Spleen (tissue), 11 donors: ENCODE measurements at regions not wholly inside any gene's neighbourhood (a gene's known extent, or its start where the extent isn't known, plus 50 kb on each side); places are given as distances from the start of the nearest gene placed in this dataset.

Source experiments
- DNase-seq: peaks from one replicate; pipeline ENCODE4 v3.0.0-alpha.2; 2020
- H3K27ac ChIP-seq, 8 donors: fragments of 200-600 bp; sonication (generic) in 7 of 8; 1 replicate in 4 of 8; 2 replicates in 4 of 8; pipeline versions ENCODE4 v1.5.0 to v1.8.0; 2016 to 2021; ENCODE audit warnings: inconsistent platforms in 4 of 8, mild to moderate bottlenecking in 4 of 8, moderate library complexity in 1 of 8
- H3K27me3 ChIP-seq, 7 donors: fragments of 200-600 bp; sonication (generic) in 6 of 7; replicated peaks in 1 of 7; 1 replicate in 4 of 7; 2 replicates in 3 of 7; pipeline versions ENCODE4 v1.5.0 to v1.8.0; 2016 to 2021; ENCODE audit warnings: inconsistent platforms in 3 of 7, mild to moderate bottlenecking in 1 of 7
- H3K36me3 ChIP-seq, 6 donors: fragments of 200-600 bp; sonication (generic) in 5 of 6; 1 replicate in 4 of 6; 2 replicates in 2 of 6; pipeline versions ENCODE4 v1.5.0 to v1.8.0; 2016 to 2021; ENCODE audit warnings: inconsistent platforms in 2 of 6
- H3K4me1 ChIP-seq, 6 donors: fragments of 200-600 bp; sonication (generic) in 5 of 6; 1 replicate in 3 of 6; 2 replicates in 3 of 6; pipeline versions ENCODE4 v1.5.0 to v1.8.0; 2016 to 2021; ENCODE audit warnings: inconsistent platforms in 3 of 6
- H3K4me3 ChIP-seq, 8 donors: fragments of 200-600 bp; sonication (generic) in 7 of 8; 1 replicate in 4 of 8; 2 replicates in 4 of 8; pipeline versions ENCODE4 v1.5.0 to v1.8.0; 2016 to 2021; ENCODE audit warnings: inconsistent platforms in 4 of 8, mild to moderate bottlenecking in 4 of 8, moderate library complexity in 2 of 8
- H3K9me3 ChIP-seq, 8 donors: fragments of 200-600 bp; sonication (generic) in 7 of 8; 1 replicate in 4 of 8; 2 replicates in 4 of 8; pipeline versions ENCODE4 v1.5.0 to v1.8.0; 2016 to 2021; ENCODE audit warnings: inconsistent platforms in 4 of 8
- POLR2A ChIP-seq, 3 donors: fragments of 450-650 bp; IDR thresholded peaks; one replicate each; pipeline ENCODE4 v1.5.1; 2017; ENCODE audit warnings: antibody characterized with exemption in 3 of 3, mild to moderate bottlenecking in 1 of 3
- POLR2AphosphoS5 ChIP-seq, 3 donors: sonication (generic); formaldehyde crosslinking; IDR thresholded peaks; one replicate each; pipeline ENCODE4 v1.5.1; 2017; ENCODE audit warnings: antibody characterized with exemption in 3 of 3
- WGBS, 5 donors: extraction: QIAGEN DNeasy Blood & Tissue Kit in 3 of 5; methylation state at CpG; one replicate each; pipeline versions ENCODE4 v1.1.5 to v1.1.7; 2013 to 2018; 5-methylcytosine and 5-hydroxymethylcytosine counted together
- intact Hi-C: fragments of 100-400 bp; cut with DNase I; formaldehyde crosslinking; loops from one replicate; pipeline ENCODE4 v1.15.0; 2023; ENCODE audit warnings: low total_unique reads
- TF ChIP-seq, protein P1 (sequence below), 11 experiments: fragments of 200-600 bp in 7 of 11; fragments of 450-650 bp in 4 of 11; sonication (generic) in 4 of 11; IDR thresholded peaks in 8 of 11; conservative IDR thresholded peaks in 3 of 11; 1 replicate in 7 of 11; 2 replicates in 4 of 11; pipeline versions ENCODE4 v1.4.0 to v1.8.0; 2016 to 2021; ENCODE audit warnings: antibody characterized with exemption in 11 of 11, inconsistent platforms in 4 of 11, mild to moderate bottlenecking in 1 of 11
- donor health status: healthy with polysubstance abuse.
- donor health status: DM: no; HTN: no; CAD: no; lungs with moderate emphysema.
- donor health status: DM: no; HTN: no; CAD: no.
- donor health status: Bipolar disorder and iron deficiency.
- donor health status: healthy.
- donor health status: DM: no; HTN: no; CAD: no.
- donor health status: DM: yes; HTN: yes; CAD: no.

DNA sequence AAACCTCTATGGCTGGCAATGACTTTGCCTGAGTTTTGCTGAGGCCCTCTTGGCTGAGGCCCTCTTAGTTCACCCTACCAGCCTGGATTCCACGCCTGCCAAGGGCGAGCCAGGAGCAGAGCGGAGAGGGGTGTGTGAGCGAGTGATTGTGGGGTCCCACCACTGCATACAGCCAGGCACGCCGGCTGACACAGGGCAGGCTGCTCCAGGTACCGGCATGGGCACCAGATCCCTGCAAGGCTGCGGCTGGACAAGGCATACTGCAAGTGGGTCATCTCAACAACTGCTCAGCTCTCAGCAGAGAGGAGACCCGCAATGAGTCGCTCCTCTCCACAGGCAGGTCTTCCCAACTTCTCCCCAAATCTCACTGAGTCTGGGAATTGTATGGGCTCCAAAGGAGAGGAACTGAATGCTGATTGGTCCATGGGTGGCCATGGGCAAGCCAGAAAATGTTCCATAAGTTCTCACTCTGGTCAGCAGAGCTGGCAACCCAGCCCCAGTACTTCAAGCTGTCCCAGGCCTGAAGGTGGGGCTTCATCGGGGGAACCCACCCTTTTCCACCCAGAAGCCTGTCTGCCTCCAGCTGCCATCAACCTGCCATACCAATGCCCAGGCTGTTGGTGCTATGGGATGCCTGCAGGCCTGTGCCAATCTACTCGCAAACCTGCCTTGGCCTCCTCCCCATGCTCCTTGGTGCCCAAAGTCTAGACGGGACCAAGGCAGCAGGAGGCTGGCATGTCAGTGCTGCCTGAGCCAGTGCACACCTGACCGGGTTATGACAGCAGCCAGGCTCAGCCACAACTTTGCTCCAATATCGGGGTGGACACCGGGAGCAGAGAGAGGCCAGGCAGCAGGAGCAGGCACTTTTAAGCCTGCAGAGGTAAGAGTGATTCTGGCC lies 1273.6 kb upstream of the GBE1 start:
- H3K4me3 ChIP-seq = no peak overlapping the region
- H3K9me3 ChIP-seq = peaks cover 0 to 14% (median 2%) of the 10 kb centered on the region in 8 donors
- no peaks in the 10 kb centered on the region for H3K36me3 ChIP-seq
- intact Hi-C loops = no loop called here
- 74 to 94% (median 89%) methylated on average over 6 to 16 of the region's 16 CpGs for WGBS, 5 donors
- no peaks in the 10 kb centered on the region for H3K27me3 ChIP-seq
- peak; percentile 70 for DNase-seq
- H3K4me1 ChIP-seq = no peaks in the 10 kb centered on the region
- TF ChIP-seq, protein P1, sequence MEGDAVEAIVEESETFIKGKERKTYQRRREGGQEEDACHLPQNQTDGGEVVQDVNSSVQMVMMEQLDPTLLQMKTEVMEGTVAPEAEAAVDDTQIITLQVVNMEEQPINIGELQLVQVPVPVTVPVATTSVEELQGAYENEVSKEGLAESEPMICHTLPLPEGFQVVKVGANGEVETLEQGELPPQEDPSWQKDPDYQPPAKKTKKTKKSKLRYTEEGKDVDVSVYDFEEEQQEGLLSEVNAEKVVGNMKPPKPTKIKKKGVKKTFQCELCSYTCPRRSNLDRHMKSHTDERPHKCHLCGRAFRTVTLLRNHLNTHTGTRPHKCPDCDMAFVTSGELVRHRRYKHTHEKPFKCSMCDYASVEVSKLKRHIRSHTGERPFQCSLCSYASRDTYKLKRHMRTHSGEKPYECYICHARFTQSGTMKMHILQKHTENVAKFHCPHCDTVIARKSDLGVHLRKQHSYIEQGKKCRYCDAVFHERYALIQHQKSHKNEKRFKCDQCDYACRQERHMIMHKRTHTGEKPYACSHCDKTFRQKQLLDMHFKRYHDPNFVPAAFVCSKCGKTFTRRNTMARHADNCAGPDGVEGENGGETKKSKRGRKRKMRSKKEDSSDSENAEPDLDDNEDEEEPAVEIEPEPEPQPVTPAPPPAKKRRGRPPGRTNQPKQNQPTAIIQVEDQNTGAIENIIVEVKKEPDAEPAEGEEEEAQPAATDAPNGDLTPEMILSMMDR (IDR thresholded peaks at IDR 0.05 in 8 of 11, conservative IDR thresholded peaks at IDR 0.05 in 3 of 11) = no peak
- no peak for TF ChIP-seq POLR2AphosphoS5 (IDR thresholded peaks at IDR 0.05)
- no peak for TF ChIP-seq POLR2A (IDR thresholded peaks at IDR 0.05)
- H3K27ac ChIP-seq = no peak overlapping the region

DNA sequence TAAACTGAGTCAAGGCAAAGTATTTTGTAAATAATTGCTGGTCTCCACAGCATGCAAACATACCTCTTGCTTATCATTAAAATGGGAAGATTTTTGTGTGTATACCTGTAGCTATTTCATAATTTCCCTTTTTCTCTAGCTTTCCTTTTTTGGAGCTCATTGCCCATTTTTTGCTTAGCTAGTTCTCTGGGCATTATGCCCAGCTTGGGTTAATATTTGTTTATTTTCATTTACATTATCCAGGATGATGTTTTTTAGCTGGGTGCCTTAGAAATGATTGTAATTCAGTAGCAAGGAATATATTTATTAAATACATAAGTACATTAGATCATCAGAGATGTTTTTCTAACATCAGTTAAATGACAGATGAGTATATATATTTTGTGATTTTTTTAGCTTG lies 1271.7 kb upstream of the GBE1 start:
- no peaks in the 10 kb centered on the region for H3K4me1 ChIP-seq
- H3K4me3 ChIP-seq = no peak overlapping the region
- no peak for DNase-seq
- H3K36me3 ChIP-seq = no peaks in the 10 kb centered on the region
- TF ChIP-seq POLR2AphosphoS5 (IDR thresholded peaks at IDR 0.05) = no peak
- TF ChIP-seq, protein P1 (IDR thresholded peaks at IDR 0.05 in 8 of 11, conservative IDR thresholded peaks at IDR 0.05 in 3 of 11) = no peak
- TF ChIP-seq POLR2A (IDR thresholded peaks at IDR 0.05) = no peak
- peaks cover 0 to 22% (median under 1%) of the 10 kb centered on the region in 8 donors for H3K9me3 ChIP-seq
- H3K27me3 ChIP-seq = no peaks in the 10 kb centered on the region
- intact Hi-C loops = no loop called here
- H3K27ac ChIP-seq = no peak overlapping the region

DNA sequence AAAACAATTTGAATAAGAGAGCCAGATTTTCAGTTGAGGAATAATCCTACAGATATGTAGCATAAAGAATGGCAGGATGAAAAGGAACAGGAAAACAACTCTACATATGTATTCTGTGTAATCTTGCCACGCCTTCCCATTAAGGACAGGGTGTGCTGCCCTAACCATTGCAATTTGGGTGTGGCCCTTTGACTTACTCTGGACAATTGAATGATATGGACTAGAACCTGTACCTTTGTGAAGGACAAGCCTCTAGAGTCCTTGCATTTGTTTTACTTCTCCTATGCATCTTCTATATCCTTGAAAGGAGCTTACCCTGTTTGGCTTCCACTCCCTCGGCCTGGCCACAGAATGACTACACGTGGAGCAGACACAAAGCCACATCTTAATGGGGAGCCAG lies 1261.6 kb upstream of the GBE1 start:
- Histone ChIP-seq H3K9me3 (peaks cover 0 to 9% (median 0%) of the 10 kb centered on the region in 8 donors), H3K36me3 (no peaks in the 10 kb centered on the region), H3K27me3 (no peaks in the 10 kb centered on the region), H3K4me1 (no peaks in the 10 kb centered on the region), H3K4me3 (no peak overlapping the region), H3K27ac (no peak overlapping the region)
- WGBS, 5 donors = 68 to 81% (median 74%) methylated on average over 3 of the region's 3 CpGs
- intact Hi-C loops = no loop called here
- TF ChIP-seq POLR2A (IDR thresholded peaks at IDR 0.05) = no peak
- TF ChIP-seq, protein P1 (IDR thresholded peaks at IDR 0.05 in 8 of 11, conservative IDR thresholded peaks at IDR 0.05 in 3 of 11) = no peak
- no peak for DNase-seq

DNA sequence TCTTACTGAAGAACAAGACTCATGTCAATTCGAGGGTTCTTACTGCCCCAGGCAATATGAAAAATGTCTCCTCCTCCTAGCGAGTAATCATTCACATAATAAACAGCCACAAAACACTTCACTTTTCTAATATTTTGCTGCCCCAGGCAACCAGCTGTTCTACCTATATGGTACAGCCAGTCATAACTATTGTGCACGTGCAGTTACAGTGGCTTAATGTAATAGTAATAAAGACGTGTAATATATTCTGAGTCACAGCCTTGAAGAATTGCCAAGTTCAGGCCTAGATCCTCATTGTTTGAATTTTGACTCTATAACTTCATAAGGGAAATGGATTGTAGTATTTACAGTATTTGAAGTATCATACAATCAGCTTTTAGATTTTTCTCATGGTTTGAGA lies 1250.0 kb upstream of the GBE1 start:
- Histone ChIP-seq H3K4me1 (no peaks in the 10 kb centered on the region), H3K36me3 (no peaks in the 10 kb centered on the region), H3K9me3 (no peaks in the 10 kb centered on the region), H3K4me3 (no peak overlapping the region), H3K27me3 (no peaks in the 10 kb centered on the region), H3K27ac (no peak overlapping the region)
- 75 to 85% (median 77%) methylated on average over 4 of the region's 4 CpGs for WGBS, 5 donors
- no peak for TF ChIP-seq POLR2AphosphoS5 (IDR thresholded peaks at IDR 0.05)
- TF ChIP-seq POLR2A (IDR thresholded peaks at IDR 0.05) = no peak
- TF ChIP-seq, protein P1 (IDR thresholded peaks at IDR 0.05 in 8 of 11, conservative IDR thresholded peaks at IDR 0.05 in 3 of 11) = no peak
- no peak for DNase-seq
- intact Hi-C loops = no loop called here
